ENCODE measurements at regions not wholly inside any gene's neighbourhood (a gene's known extent, or its start where the extent isn't known, plus 50 kb on each side); places are given as distances from the start of the nearest gene placed in this dataset.
"Not testable (repeated sequence)": the region's sequence is repeated elsewhere in the genome, so short reads cannot be mapped to it uniquely, and the experiment has no call there.

GRCh38 chr7:67361150-67361549, 364.5 kb downstream of the TYW1 start:
- no peak for DNase-seq

GRCh38 chr7:67364441-67365017, 367.9 kb downstream of the TYW1 start:
- DNase-seq, result no peak

- peak; percentile 25 to 68 for DNase-seq
Measured at GRCh38 chr7:67371429-67372305, 375.0 kb downstream of the TYW1 start.

GRCh38 chr7:67373389-67373788, 376.8 kb downstream of the TYW1 start:
- not testable (repeated sequence) for DNase-seq

- DNase-seq, result no peak
Measured at GRCh38 chr7:67375427-67375826, 378.8 kb downstream of the TYW1 start.

- peak; percentile 40 to 60 for DNase-seq
Measured at GRCh38 chr7:67377939-67378862, 381.6 kb downstream of the TYW1 start.

GRCh38 chr7:67380326-67380725, 383.7 kb downstream of the TYW1 start:
- DNase-seq, result no peak

- DNase-seq, result no peak
Measured at GRCh38 chr7:67380858-67381257, 384.2 kb downstream of the TYW1 start.

- DNase-seq, result no peak
Measured at GRCh38 chr7:67387851-67388250, 391.2 kb downstream of the TYW1 start.

GRCh38 chr7:67391168-67391567, 394.5 kb downstream of the TYW1 start:
- DNase-seq, result no peak

GRCh38 chr7:67392596-67393438, 396.2 kb downstream of the TYW1 start:
- no peak for DNase-seq

GRCh38 chr7:67393903-67394302, 397.3 kb downstream of the TYW1 start:
- no peak for DNase-seq

GRCh38 chr7:67398916-67399315, 402.3 kb downstream of the TYW1 start:
- no peak for DNase-seq

GRCh38 chr7:67401492-67401891, 404.9 kb downstream of the TYW1 start:
- no peak for DNase-seq

GRCh38 chr7:67402280-67402679, 405.6 kb downstream of the TYW1 start:
- no peak for DNase-seq

- no peak for DNase-seq
Measured at GRCh38 chr7:67406976-67407375, 410.3 kb downstream of the TYW1 start.

- no peak for DNase-seq
Measured at GRCh38 chr7:67407392-67408071, 410.9 kb downstream of the TYW1 start.

GRCh38 chr7:67408109-67408508, 411.5 kb downstream of the TYW1 start:
- no peak for DNase-seq

GRCh38 chr7:67413670-67414069, 417.0 kb downstream of the TYW1 start:
- no peak for DNase-seq

GRCh38 chr7:67414858-67415257, 418.2 kb downstream of the TYW1 start:
- DNase-seq, result no peak

- no peak for DNase-seq
Measured at GRCh38 chr7:67422601-67423000, 426.0 kb downstream of the TYW1 start.

- no peak for DNase-seq
Measured at GRCh38 chr7:67423065-67423464, 426.4 kb downstream of the TYW1 start.

Measured in CD4-positive, alpha-beta T cell treated with Interferon alpha-2 for 1 hour (primary cell).